Natural killer cell (primary cell): ENCODE measurements at regions not wholly inside any gene's neighbourhood (a gene's known extent, or its start where the extent isn't known, plus 50 kb on each side); places are given as distances from the start of the nearest gene placed in this dataset.

Source experiments
- ATAC-seq, 3 donors: fragments of 150-1000 bp in 2 of 3; fragments of 200-7000 bp in 1 of 3; cut with Tn5 transposase; 1 replicate in 1 of 3; 2 replicates in 2 of 3; pipeline ENCODE4 v1.10.0; 2021; ENCODE audit warnings: mild to moderate bottlenecking in 2 of 3, moderate library complexity in 2 of 3
- DNase-seq, 2 donors: peaks; one replicate each; pipeline versions ENCODE4 v3.0.0 to v3.0.0-alpha.2; 2013 to 2021; ENCODE audit warnings: mixed read lengths in 1 of 2
- H3K27ac ChIP-seq: one replicate; pipeline ENCODE4 v1.5.1; 2013; ENCODE audit warnings: mild to moderate bottlenecking, low read length
- H3K27me3 ChIP-seq: one replicate; pipeline ENCODE4 v1.6.1; 2013; ENCODE audit warnings: low read length; ENCODE audit not compliant: control insufficient read depth, insufficient read depth
- H3K36me3 ChIP-seq: one replicate; pipeline ENCODE4 v1.6.1; 2013; ENCODE audit warnings: low read length; ENCODE audit not compliant: control insufficient read depth, insufficient read depth
- H3K4me1 ChIP-seq: one replicate; pipeline ENCODE4 v1.6.1; 2013; ENCODE audit warnings: low read length; ENCODE audit not compliant: control insufficient read depth, insufficient read depth
- H3K4me3 ChIP-seq: one replicate; pipeline ENCODE4 v1.5.1; 2013; ENCODE audit warnings: low read length
- H3K9me3 ChIP-seq: one replicate; pipeline ENCODE4 v1.6.1; 2013; ENCODE audit warnings: low read length; ENCODE audit not compliant: control insufficient read depth, insufficient read depth
- H3K27ac Mint-ChIP-seq, 2 donors: one replicate each; pipeline ENCODE4 v1.8.0; 2022; ENCODE audit warnings: mild to moderate bottlenecking in 2 of 2, mixed read lengths in 2 of 2, moderate library complexity in 1 of 2
- H3K27me3 Mint-ChIP-seq, 2 donors: one replicate each; pipeline ENCODE4 v1.8.0; 2022; ENCODE audit warnings: low read depth in 2 of 2, mixed read lengths in 2 of 2
- H3K36me3 Mint-ChIP-seq: one replicate; pipeline ENCODE4 v1.8.0; 2022; ENCODE audit warnings: mixed read lengths
- H3K4me1 Mint-ChIP-seq, 2 donors: one replicate each; pipeline ENCODE4 v1.8.0; 2022; ENCODE audit warnings: mixed read lengths in 2 of 2
- H3K4me3 Mint-ChIP-seq: one replicate; pipeline ENCODE4 v1.8.0; 2022; ENCODE audit warnings: mild to moderate bottlenecking, moderate library complexity, mixed read lengths
- H3K9me3 Mint-ChIP-seq, 2 donors: one replicate each; pipeline ENCODE4 v1.8.0; 2022; ENCODE audit warnings: mixed read lengths in 2 of 2
- WGBS: methylation state at CpG from one replicate; pipeline ENCODE4 v1.1.7; 2013; ENCODE audit warnings: missing lambda C conversion rate; ENCODE audit not compliant: insufficient coverage; 5-methylcytosine and 5-hydroxymethylcytosine counted together
- intact Hi-C: fragments of 100-400 bp; cut with micrococcal nuclease; formaldehyde crosslinking; loops from one replicate; pipeline ENCODE4 v1.14.2; 2022
- TF ChIP-seq, protein P1 (sequence below): fragments of 200-600 bp; IDR thresholded peaks from one replicate; pipeline ENCODE4 v1.8.0; 2022; ENCODE audit warnings: antibody characterized with exemption

DNA sequence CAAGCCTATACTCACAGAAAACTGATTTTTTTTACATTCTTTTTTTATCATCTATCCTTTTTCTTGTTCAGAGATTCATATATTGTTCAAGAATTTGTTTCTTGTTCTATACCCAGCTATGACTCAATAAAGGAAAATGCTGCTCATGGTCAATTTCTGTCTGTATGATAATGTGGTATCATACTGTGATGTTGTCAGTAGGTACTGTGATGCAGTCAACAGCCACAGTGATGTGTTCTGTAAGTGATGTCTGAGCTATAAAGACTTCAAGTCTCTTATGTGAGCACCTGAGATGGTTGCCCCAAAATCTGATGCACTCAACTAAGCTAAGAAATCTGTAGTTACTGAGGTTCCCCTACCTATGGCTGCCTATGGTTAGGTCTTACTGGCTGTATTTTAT lies 294.2 kb upstream of the GRIN3A start:
- Histone ChIP-seq H3K27ac (no peak overlapping the region), H3K9me3 (peaks cover 11% of the 10 kb centered on the region), H3K4me3 (no peak overlapping the region), H3K36me3 (no peaks in the 10 kb centered on the region), H3K27me3 (no peaks in the 10 kb centered on the region), H3K4me1 (no peaks in the 10 kb centered on the region)
- DNase-seq = no peak
- Mint-ChIP-seq H3K36me3 (no peaks in the 10 kb centered on the region), H3K9me3 (peaks cover 9 to 18% of the 10 kb centered on the region in 2 donors), H3K4me3 (no peak overlapping the region), H3K27me3 (no peaks in the 10 kb centered on the region), H3K27ac (no peak overlapping the region), H3K4me1 (no peaks in the 10 kb centered on the region)
- intact Hi-C loops = no loop called here
- ATAC-seq = no peak
- TF ChIP-seq, protein P1, sequence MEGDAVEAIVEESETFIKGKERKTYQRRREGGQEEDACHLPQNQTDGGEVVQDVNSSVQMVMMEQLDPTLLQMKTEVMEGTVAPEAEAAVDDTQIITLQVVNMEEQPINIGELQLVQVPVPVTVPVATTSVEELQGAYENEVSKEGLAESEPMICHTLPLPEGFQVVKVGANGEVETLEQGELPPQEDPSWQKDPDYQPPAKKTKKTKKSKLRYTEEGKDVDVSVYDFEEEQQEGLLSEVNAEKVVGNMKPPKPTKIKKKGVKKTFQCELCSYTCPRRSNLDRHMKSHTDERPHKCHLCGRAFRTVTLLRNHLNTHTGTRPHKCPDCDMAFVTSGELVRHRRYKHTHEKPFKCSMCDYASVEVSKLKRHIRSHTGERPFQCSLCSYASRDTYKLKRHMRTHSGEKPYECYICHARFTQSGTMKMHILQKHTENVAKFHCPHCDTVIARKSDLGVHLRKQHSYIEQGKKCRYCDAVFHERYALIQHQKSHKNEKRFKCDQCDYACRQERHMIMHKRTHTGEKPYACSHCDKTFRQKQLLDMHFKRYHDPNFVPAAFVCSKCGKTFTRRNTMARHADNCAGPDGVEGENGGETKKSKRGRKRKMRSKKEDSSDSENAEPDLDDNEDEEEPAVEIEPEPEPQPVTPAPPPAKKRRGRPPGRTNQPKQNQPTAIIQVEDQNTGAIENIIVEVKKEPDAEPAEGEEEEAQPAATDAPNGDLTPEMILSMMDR = no peak

- H3K27me3 ChIP-seq = no peaks in the 10 kb centered on the region
Observed at GRCh38 chr9:102000956-102001355, 262.5 kb upstream of the GRIN3A start.

DNA sequence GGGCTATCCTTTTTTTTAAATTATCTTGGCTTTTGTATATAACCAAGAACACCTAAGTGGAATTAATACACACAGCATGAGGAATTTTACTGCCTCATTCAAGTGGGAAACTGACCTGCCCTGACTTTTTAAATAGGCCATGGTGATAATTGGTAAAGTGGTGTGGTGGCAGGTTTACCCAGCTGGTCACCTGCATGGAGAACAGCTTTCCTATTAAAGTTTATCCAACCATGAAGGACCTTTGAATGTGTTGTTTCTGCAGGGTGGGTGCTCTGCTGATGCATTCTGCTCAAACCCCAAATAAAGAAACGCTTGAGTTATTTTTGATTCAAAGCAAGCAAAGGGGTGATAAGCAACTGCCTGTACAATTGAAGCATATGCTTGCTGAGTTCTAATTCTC lies 261.0 kb upstream of the GRIN3A start:
- no peak overlapping the region for H3K27ac Mint-ChIP-seq
- ATAC-seq = no peak
- H3K36me3 Mint-ChIP-seq = peaks cover 12% of the 10 kb centered on the region
- H3K27me3 Mint-ChIP-seq = no peaks in the 10 kb centered on the region
- TF ChIP-seq, protein P1 = no peak
- H3K9me3 Mint-ChIP-seq = peaks cover 19 to 24% of the 10 kb centered on the region in 2 donors
- WGBS = 81% methylated on average over 1 of the region's 1 CpG
- H3K4me3 Mint-ChIP-seq = no peak overlapping the region
- no peak for DNase-seq
- intact Hi-C loops = no loop called here
- no peak overlapping the region for H3K27ac ChIP-seq
- H3K27me3 ChIP-seq = no peaks in the 10 kb centered on the region
- H3K4me3 ChIP-seq = no peak overlapping the region
- H3K9me3 ChIP-seq = no peaks in the 10 kb centered on the region
- no peaks in the 10 kb centered on the region for H3K4me1 Mint-ChIP-seq
- H3K4me1 ChIP-seq = no peaks in the 10 kb centered on the region
- no peaks in the 10 kb centered on the region for H3K36me3 ChIP-seq

More at GRCh38 chr9:102000956-102001355, 262.5 kb upstream of the GRIN3A start:
- 76% methylated on average over 1 of the region's 1 CpG for WGBS
- TF ChIP-seq, protein P1 = no peak
- Histone ChIP-seq H3K27ac (no peak overlapping the region), H3K36me3 (no peaks in the 10 kb centered on the region), H3K4me1 (no peaks in the 10 kb centered on the region), H3K4me3 (no peak overlapping the region), H3K9me3 (no peaks in the 10 kb centered on the region)
- no peak for ATAC-seq
- H3K9me3 Mint-ChIP-seq = peaks cover 17 to 24% of the 10 kb centered on the region in 2 donors
- no peak for DNase-seq
- no peak overlapping the region for H3K4me3 Mint-ChIP-seq
- peaks cover 12% of the 10 kb centered on the region for H3K36me3 Mint-ChIP-seq
- no peak overlapping the region for H3K27ac Mint-ChIP-seq
- H3K4me1 Mint-ChIP-seq = no peaks in the 10 kb centered on the region
- intact Hi-C loops = no loop called here
- H3K27me3 Mint-ChIP-seq = no peaks in the 10 kb centered on the region

GRCh38 chr9:101995231-101995630 lies 256.8 kb upstream of the GRIN3A start:
- Mint-ChIP-seq H3K4me3 (no peak overlapping the region), H3K27me3 (no peaks in the 10 kb centered on the region), H3K4me1 (no peaks in the 10 kb centered on the region), H3K9me3 (peaks cover 13 to 16% of the 10 kb centered on the region in 2 donors), H3K27ac (no peak overlapping the region), H3K36me3 (peaks cover 12% of the 10 kb centered on the region)
- TF ChIP-seq, protein P1 = no peak
- Histone ChIP-seq H3K9me3 (no peaks in the 10 kb centered on the region), H3K36me3 (no peaks in the 10 kb centered on the region), H3K27ac (no peak overlapping the region), H3K4me1 (no peaks in the 10 kb centered on the region), H3K4me3 (no peak overlapping the region), H3K27me3 (no peaks in the 10 kb centered on the region)
- intact Hi-C loops = no loop called here
- 68% methylated on average over 4 of the region's 5 CpGs for WGBS
- ATAC-seq (no peak), DNase-seq (no peak)
